Body of pancreas (tissue), 4 donors: ENCODE measurements at regions not wholly inside any gene's neighbourhood (a gene's known extent, or its start where the extent isn't known, plus 50 kb on each side); places are given as distances from the start of the nearest gene placed in this dataset.

ENCODE experiments used
- POLR2A ChIP-seq, 3 donors: fragments of 450-650 bp; IDR thresholded peaks; one replicate each; pipeline ENCODE4 v1.6.1; 2016; ENCODE audit warnings: antibody characterized with exemption in 3 of 3, mild to moderate bottlenecking in 2 of 3
- TF ChIP-seq, protein P1 (sequence below), 7 experiments: fragments of 450-650 bp in 4 of 7; fragments of 200-600 bp in 3 of 7; sonication (generic) in 3 of 7; IDR thresholded peaks; one replicate each; pipeline ENCODE4 v1.5.1; 2016 to 2019; ENCODE audit warnings: antibody characterized with exemption in 7 of 7

DNA sequence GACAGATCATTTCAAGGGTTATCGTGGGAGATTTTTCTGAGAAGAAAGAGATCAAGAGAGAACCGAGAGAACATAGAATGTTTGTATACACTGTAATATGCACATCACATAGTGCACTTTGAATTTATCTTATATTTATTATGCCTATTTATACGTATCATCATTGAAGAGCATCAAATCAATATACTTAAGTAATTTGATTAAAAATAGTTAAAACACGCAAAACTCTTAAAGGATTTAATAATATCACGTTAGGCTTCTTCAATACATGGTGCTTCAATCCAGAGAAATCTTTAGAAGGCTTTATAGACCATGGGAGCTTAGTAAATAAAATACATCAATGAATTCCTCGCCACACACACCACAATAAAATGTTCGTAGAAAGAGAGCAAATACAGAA, 139.5 kb upstream of the C11orf58 start:
- TF ChIP-seq, protein P1, sequence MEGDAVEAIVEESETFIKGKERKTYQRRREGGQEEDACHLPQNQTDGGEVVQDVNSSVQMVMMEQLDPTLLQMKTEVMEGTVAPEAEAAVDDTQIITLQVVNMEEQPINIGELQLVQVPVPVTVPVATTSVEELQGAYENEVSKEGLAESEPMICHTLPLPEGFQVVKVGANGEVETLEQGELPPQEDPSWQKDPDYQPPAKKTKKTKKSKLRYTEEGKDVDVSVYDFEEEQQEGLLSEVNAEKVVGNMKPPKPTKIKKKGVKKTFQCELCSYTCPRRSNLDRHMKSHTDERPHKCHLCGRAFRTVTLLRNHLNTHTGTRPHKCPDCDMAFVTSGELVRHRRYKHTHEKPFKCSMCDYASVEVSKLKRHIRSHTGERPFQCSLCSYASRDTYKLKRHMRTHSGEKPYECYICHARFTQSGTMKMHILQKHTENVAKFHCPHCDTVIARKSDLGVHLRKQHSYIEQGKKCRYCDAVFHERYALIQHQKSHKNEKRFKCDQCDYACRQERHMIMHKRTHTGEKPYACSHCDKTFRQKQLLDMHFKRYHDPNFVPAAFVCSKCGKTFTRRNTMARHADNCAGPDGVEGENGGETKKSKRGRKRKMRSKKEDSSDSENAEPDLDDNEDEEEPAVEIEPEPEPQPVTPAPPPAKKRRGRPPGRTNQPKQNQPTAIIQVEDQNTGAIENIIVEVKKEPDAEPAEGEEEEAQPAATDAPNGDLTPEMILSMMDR (IDR thresholded peaks at IDR 0.05): no peak
- no peak for TF ChIP-seq POLR2A (IDR thresholded peaks at IDR 0.05)
